HG03469 (cell line): ENCODE measurements at regions not wholly inside any gene's neighbourhood (a gene's known extent, or its start where the extent isn't known, plus 50 kb on each side); places are given as distances from the start of the nearest gene placed in this dataset.
"Not testable (repeated sequence)": the region's sequence is repeated elsewhere in the genome, so short reads cannot be mapped to it uniquely, and the experiment has no call there.

ENCODE experiments used
- ATAC-seq: cut with Tn5 transposase; IDR thresholded peaks from one replicate; pipeline ENCODE4 v1.9.1; 2021; ENCODE audit warnings: mild to moderate bottlenecking, moderate library complexity, moderate number of reproducible peaks; ENCODE audit not compliant: unreplicated experiment

DNA sequence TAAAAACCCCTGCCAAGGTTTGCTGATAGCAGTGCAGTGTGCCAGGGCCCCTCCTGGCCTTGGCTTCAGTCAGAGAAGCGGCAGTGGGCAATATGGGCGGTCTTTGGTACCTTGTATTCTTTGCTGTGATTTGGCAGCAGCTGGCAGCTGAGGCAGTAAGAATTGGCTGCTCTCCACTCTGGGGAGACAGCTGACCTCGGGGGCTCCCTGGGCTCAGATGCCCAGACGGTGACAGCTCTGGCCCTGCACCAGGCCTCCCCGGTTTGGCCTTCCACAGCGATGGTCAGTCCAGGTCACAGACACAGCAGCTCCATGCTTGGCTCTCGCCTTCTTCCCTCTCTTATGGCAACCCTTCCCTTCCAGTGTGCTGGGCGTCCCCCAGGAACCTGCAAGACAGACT is 330.9 kb downstream of the BCOR start:
- no peak for ATAC-seq

DNA sequence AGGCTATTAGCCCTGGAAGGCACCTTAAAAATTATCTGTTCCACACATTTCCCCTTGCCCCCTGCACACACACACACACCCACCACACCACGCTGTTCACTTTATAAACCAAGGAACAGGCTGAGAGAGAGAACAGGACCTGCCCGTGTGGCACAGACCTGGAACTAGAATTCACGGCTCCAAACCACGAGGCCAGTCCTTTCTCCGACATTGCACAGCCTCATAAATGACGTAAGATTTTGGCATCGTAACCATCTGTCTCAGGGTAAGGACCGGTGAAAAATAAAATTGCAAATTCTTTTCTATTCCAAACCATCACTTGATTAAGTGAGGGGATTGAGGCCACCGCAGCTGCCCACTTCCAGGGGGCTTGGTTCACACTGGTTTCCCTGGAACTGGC is 330.3 kb downstream of the BCOR start:
- ATAC-seq = no peak

- ATAC-seq = no peak
These were observed 328.0 kb downstream of the BCOR start for GRCh38 chrX:39769748-39770147.

DNA sequence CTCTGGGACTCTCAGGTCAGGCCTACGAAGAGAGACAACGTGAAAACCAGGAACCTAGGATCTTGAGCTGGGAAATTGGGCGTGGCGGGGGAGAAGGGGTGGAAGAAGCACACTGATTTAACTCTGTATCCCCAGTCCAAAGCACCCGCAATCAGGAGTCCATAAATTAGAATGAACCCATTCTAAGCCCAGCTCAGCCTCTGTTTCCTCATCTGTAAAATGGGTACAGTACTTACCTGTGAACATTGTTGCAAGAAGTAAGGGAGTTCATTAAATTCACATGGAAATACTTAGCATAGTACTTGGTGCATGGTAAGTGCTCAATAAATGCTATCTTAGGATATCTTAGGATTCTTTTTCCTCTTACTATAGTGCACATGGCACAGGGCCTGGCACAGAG is 326.7 kb downstream of the BCOR start:
- no peak for ATAC-seq

DNA sequence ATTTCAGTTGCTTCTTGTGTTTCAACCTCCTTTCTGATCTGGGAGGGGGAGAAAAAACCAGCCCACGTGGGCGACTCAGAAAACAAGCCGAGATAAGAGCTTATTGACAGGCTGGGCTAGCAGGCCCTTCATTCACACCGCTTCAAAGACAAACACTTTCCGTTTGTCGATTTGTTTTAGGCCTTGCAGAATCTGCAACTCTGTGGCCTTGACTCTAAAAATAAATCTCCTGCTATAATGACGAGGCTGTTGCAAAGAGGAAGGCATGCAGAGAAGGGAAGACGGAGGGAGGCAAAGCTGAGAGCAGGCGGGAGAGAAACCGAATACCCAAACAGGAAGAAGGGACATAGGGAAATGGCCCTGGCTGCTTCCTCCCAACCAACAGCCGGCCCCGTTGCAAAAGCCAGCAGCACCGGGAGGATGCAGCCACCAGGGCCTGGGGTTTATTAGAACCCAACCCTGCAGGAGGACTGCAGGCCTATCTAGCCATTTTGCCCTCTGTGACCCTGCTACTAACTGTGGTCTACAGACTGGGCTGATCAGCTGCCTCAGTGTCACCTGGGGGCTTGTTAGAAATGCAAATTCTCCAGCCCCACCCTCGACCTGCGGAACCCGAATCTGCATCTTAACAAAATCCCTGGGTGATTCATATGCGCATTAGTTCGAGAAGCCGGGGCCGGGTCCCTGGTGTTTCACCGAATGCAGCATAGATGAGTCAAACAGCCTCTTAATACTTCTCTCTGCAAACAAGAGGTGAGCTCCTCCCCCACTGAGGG is 325.5 kb downstream of the BCOR start:
- no peak for ATAC-seq

DNA sequence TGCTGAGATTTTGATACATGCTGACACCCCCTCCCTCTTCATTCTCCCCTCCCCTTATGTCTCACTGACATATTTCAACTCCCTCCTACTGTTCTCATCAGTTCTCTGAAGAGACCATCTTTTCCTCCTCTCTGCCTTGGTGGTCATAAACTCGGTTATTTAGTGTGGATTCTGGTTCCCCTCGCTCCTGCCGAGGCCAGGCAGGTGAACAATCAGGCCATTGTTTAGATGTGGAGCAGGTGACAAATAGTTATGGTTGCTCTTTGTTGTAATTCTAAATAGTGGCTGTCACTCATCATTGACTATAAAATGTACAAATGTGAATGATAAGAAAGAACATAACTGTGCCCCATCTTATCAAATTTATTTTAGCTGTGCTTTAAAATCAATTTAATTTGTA is 324.6 kb downstream of the BCOR start:
- no peak for ATAC-seq

DNA sequence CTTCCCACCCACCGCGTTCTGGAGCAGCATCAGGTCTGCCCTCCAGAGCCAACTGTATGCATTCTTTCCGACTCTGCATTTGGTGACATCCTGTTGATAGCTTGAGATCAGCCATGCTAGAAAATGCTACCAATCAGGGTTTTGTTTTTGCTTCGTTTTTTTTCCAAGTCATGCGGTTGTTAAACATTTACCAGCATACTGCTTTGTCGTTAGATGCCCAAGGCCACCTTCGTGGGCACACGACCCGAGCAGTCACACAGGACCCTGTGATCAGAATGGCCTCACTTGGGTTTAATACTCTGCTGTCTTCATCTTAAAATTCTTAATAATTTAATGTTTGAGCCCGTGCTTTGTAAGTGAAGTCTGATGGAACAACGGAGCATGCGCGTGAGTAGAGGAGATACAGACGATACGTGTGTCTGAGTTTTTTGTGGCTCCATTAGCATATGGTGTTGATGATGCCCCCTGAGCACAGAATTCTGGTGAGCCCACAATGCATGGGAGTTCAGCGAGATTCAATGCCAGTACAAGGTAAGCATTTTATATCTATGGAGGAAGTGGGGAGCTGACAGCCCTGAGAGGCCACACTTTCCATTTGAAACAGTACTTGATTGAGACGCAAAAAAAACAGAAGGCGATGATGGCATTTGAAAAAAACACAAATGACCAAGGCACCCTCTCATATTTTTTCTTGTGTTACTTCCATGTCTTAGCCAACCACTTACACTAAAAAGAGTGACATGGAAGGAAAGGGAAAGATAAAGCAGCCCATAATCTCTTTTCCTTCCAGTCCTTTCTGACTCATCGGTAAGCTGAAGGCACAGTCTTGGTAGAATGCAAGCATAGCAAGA is 323.6 kb downstream of the BCOR start:
- ATAC-seq = no peak

- no peak for ATAC-seq
These were observed 322.9 kb downstream of the BCOR start for GRCh38 chrX:39774774-39775328.

DNA sequence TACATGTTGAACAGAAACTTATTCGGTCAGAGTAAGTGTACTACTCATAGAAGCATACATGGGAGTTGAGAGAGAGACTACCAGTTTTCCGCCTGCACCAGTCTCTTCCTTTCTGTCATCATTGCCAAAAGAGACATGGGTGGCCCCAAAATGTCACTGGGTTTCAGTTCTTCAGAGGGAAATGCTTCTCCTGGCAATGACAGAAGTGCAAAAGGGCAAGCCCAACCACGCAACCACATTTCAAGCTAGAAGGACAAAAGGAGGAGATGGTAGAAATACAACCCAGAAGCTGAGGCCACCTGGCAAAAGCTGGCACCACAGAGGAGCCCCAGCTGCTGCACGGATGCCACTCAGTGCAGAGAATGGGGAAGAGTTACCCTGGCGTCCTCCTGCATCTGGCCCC is 320.1 kb downstream of the BCOR start:
- ATAC-seq = no peak

- no peak for ATAC-seq
These were observed 317.6 kb downstream of the BCOR start for GRCh38 chrX:39779952-39780783.

- no peak for ATAC-seq
These were observed 315.5 kb downstream of the BCOR start for GRCh38 chrX:39782276-39782675.

- ATAC-seq = no peak
These were observed 309.8 kb downstream of the BCOR start for GRCh38 chrX:39787999-39788398.

- ATAC-seq = no peak
These were observed 309.2 kb downstream of the BCOR start for GRCh38 chrX:39788521-39788920.

DNA sequence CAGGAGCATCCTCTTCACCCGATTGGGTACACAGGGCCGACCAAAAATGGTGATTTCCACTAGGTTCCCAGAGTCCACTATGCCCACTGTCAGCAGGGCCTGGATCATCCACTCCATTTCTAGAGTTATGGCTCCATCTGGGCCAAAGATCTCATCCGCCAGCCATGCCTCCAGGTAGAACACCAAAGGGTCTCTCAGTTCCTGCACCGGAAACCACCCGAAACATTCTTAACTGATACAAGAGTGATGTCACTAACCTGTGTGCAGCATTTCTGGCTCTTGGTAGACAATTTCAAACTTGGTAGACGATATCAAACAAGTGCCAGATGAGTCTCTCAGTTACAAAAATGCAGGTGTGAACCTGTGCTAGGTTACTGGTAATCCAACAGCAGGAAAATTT is 306.1 kb downstream of the BCOR start:
- no peak for ATAC-seq

DNA sequence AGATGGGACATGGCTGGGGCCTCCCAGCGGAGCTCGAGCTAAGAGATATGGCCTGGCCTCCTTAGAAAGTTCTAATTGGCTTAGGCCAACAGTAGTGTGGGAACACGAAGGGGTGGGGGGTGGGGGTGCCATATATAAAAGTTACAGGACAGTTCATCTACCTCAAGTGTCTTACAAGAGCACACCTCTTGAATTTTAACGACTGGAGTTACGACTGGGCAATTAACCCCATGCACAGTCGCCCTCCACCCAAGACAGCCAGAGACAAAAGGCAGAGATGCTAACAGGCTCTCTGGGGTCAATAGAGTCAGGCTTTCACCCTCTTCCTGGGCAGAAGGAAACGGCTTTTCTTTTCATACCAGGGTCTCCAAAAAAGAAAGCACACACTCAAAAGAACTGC is 302.2 kb downstream of the BCOR start:
- ATAC-seq = no peak

GRCh38 chrX:39796856-39797255 is 300.9 kb downstream of the BCOR start:
- no peak for ATAC-seq

DNA sequence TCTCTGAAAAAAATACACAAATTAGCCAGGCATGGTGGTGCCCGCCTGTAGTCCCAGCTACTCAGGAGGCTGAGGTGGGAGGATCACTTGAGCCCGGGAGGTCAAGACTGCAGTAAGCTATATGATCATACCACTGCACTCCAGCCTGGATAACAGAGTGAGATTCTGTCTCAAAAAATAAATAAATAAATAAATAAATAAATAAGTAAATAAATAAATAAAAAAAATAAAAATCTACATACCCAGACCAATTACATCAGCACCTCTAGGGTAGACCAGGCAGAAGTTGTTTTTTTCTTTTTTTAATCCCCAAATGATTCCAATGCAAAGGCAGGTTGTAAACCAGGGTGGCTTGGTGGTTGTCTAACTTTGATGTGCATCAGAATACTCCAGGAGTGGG is 299.3 kb downstream of the BCOR start:
- not testable (repeated sequence) for ATAC-seq

GRCh38 chrX:39802354-39802753 is 295.4 kb downstream of the BCOR start:
- no peak for ATAC-seq

DNA sequence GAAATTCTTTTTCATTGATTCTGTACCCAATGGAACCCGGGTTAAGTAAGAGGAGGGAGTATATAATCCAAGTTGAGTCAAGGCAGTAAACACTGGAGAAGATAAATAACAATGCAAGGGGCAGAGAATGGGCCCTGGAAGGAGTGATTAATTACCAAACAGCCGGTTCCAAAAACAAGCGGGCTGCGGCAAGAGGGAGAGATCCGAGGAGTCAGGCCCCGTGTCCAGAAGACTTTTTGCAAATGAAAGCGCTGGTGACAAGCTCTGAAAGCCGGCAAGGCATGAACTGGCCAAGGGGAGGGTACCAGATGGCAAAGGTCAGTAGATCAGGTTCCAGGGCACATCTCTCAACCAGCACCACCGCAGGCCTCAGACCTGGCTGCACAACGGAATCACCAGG is 294.9 kb downstream of the BCOR start:
- ATAC-seq = no peak

- ATAC-seq = no peak
These were observed 292.7 kb downstream of the BCOR start for GRCh38 chrX:39805022-39805421.

- ATAC-seq = no peak
These were observed 291.9 kb downstream of the BCOR start for GRCh38 chrX:39805825-39806224.
